HL-60 (cell line): ENCODE measurements at regions not wholly inside any gene's neighbourhood (a gene's known extent, or its start where the extent isn't known, plus 50 kb on each side); places are given as distances from the start of the nearest gene placed in this dataset.

ENCODE experiments used
- DNase-seq, 2 experiments: peaks; one replicate each; pipeline ENCODE4 v3.0.0-alpha.2; 2010 to 2020; ENCODE audit warnings: low read depth in 1 of 2, low spot score in 1 of 2
- H3K27ac ChIP-seq: fragments of 250-450 bp; sonication (Bioruptor Pico); replicated peaks from 2 replicates; pipeline ENCODE4 v1.5.1; 2020; ENCODE audit warnings: mild to moderate bottlenecking, moderate library complexity
- H3K27me3 ChIP-seq: fragments of 250-450 bp; sonication (Bioruptor Pico); 2 replicates; pipeline ENCODE4 v1.5.1; 2021; ENCODE audit warnings: mild to moderate bottlenecking, moderate library complexity; ENCODE audit not compliant: insufficient read depth, poor library complexity, severe bottlenecking
- H3K4me3 ChIP-seq: replicated peaks from 2 replicates; pipeline ENCODE4 v1.5.1; 2011; ENCODE audit warnings: mild to moderate bottlenecking, control low read depth, low read length; ENCODE audit not compliant: insufficient read depth
- CTCF ChIP-seq: IDR thresholded peaks from one replicate; pipeline ENCODE4 v1.5.1; 2011; ENCODE audit warnings: low read length, control low read depth, inconsistent platforms; ENCODE audit not compliant: insufficient read depth
- GABPA ChIP-seq: IDR thresholded peaks from 2 replicates; pipeline ENCODE4 v1.6.1; 2012; ENCODE audit warnings: low read depth
- POLR2AphosphoS5 ChIP-seq: IDR thresholded peaks from 2 replicates; pipeline ENCODE4 v1.6.1; 2012; ENCODE audit warnings: low read depth
- REST ChIP-seq: IDR thresholded peaks from 2 replicates; pipeline ENCODE4 v1.6.1; 2012; ENCODE audit warnings: low read depth; ENCODE audit not compliant: insufficient replicate concordance
- SPI1 ChIP-seq: IDR thresholded peaks from 2 replicates; pipeline ENCODE4 v1.6.1; 2012; ENCODE audit warnings: low read depth, mild to moderate bottlenecking, borderline replicate concordance

- TF ChIP-seq CTCF = no peak
- H3K27me3 ChIP-seq = no peaks in the 10 kb centered on the region
- DNase-seq = no peak
- no peak overlapping the region for H3K27ac ChIP-seq
- H3K4me3 ChIP-seq = no peak overlapping the region
Measured at GRCh38 chr5:26143259-26143658, 895.1 kb downstream of the CDH9 start.

GRCh38 chr5:26121338-26121737 is 917.0 kb downstream of the CDH9 start:
- H3K4me3 ChIP-seq = no peak overlapping the region
- TF ChIP-seq CTCF (no peak), SPI1 (no peak), POLR2AphosphoS5 (no peak), GABPA (no peak), REST (no peak)
- no peaks in the 10 kb centered on the region for H3K27me3 ChIP-seq
- peak in 1 of 2 experiments; percentile 1 for DNase-seq
- H3K27ac ChIP-seq = no peak overlapping the region

GRCh38 chr5:26104175-26104574 is 934.2 kb downstream of the CDH9 start:
- Histone ChIP-seq H3K27me3 (no peaks in the 10 kb centered on the region), H3K4me3 (no peak overlapping the region), H3K27ac (no peak overlapping the region)
- no peak for DNase-seq
- TF ChIP-seq GABPA (no peak), SPI1 (no peak)

- H3K27me3 ChIP-seq = no peaks in the 10 kb centered on the region
- DNase-seq = no peak
- no peak overlapping the region for H3K27ac ChIP-seq
- no peak overlapping the region for H3K4me3 ChIP-seq
- TF ChIP-seq CTCF (no peak), REST (no peak), SPI1 (no peak), GABPA (no peak), POLR2AphosphoS5 (no peak)
Measured at GRCh38 chr5:26060212-26060611, 978.2 kb downstream of the CDH9 start.
